Stimulated activated CD4-positive, alpha-beta T cell treated with anti-CD3 and anti-CD28 coated beads, Interleukin-12 subunit alpha, Interleukin-12 subunit beta, amount 100 ng/mL, for 24 hours (primary cell): ENCODE measurements at regions not wholly inside any gene's neighbourhood (a gene's known extent, or its start where the extent isn't known, plus 50 kb on each side); places are given as distances from the start of the nearest gene placed in this dataset.
"Not testable (repeated sequence)": the region's sequence is repeated elsewhere in the genome, so short reads cannot be mapped to it uniquely, and the experiment has no call there.

Experiments
- DNase-seq, 2 experiments: peaks; one replicate each; pipeline ENCODE4 v3.0.0-alpha.2; 2020; ENCODE audit warnings: low read depth in 2 of 2

DNA sequence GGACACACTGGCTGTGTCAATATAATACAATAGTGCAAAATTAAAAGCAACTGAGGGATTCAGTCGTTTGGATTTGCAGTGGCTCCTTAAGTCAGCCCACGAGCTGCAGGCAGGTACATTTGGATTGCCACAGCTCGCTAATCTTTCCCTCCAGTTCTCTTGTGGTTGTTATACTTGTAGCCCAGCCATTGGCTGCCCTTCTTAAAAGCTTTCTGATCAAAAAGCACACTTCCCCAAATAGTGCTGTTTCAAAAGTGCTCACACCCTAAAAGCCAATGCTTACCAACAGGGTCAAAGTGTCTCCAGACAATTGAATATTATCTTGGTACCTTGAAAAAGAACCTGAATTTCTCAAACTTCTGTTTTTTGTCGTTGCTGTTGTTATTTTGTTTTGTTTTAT is 404.7 kb upstream of the FAM98A start:
- DNase-seq = no peak

DNA sequence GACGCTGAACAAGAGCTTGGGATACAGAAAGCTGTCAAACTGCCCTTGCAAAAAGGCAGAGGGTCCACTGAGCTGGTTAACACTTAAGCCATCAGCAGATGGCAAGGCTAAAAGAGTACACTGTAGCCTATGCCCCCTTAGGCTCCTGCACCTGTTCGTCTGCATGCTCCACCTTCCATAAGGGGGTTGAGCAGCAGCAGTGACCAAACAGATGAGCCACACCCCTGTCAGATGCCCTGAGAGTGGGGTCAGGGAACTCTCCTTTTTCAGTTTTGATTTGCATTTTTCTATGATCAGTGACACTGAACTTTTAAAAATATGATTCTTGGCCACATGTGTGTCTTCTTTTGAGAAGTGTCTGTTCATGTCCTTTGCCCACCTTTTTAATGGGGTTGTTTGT is 402.5 kb upstream of the FAM98A start:
- no peak for DNase-seq

DNA sequence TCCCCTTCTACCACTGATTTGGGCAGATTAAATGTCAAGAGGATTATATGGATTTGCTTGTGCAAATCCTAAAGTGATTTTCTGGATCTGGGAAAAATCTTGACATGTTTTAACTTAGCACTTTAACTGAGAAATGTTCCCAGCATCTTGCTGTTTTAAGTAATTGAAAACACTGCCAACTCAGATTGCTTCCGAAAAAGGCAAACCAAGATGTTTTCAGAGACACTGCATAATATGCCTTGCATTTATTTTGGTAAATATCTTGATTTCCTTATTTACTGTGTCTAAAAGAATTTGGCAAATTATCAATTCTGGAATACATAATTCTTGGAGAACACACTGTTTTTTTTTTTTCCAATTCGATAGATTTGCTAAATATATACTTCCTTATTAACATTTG is 385.0 kb upstream of the FAM98A start:
- DNase-seq = no peak

DNA sequence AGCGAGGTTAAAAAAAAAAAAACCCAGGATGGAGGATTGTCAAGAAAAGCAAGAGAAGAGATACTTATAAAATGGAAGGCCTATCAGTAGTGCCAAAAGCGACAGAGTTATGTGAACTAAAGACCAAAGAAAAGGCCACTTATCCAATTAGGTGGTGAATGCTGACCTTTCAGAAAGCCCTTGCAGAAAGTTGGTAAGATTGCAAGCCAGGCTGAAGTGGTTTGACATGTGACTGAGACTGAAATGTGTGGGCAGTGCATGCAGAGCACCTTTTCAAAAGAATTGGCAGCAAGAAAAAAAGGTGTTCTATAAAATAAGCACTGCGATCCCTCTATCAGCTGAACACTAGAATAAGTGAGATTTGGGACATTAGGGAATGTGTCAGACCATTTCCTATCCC is 379.4 kb upstream of the FAM98A start:
- no peak for DNase-seq

DNA sequence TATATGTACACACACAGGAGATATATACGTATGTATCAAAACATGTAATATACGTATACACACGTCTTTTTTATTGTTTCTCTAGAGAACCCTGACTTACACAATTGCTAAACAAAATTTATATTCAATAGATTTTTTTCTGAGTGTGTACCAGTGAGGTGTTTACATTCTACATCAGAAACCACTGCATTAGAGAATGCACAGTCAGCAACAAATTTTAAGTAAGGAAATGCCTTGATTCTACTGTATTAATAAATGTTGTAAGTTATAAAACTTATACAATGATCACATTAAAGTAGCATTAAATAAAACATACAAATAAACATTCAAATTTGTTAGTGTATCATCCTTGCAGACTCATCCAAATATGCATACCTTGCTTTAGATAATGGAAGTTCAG is 376.4 kb upstream of the FAM98A start:
- DNase-seq = no peak

DNA sequence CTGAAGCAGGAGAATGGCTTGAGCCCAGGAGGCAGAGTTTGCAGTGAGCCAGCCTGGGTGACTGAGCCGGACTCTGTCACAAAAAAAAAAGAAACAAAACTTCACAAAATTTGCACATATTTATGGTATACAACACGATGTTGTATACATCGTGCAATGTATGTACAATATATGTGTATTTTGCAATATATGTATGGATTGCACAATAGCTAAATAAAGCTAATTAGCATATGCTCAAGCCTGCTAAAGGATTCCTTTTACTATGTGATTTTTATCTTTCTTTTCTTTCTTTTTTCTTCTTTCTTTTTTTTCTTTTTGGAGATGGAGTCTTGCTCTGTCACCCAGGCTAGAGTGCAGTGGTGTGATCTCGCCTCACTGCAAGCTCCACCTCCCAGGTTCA is 368.0 kb upstream of the FAM98A start:
- no peak for DNase-seq

DNA sequence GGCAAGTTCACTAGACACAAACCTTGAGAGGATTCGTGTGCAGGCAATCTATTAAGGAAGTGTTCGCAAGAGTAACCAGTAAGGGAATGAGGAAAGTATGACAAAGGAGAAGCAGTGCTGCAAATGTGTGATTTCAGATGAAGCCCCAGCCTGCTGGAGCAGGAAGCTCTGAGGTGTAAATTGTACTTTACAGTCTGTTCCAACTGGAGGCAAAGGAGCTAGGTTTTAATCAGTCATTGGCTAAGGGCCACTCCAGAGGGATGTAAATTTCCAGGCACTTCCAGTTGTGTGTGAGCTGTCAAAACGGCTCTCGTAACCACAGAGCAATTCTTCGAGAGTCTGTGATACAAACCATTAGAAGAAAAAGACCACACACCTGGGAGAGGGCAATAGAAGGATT is 359.5 kb upstream of the FAM98A start:
- DNase-seq = no peak

DNA sequence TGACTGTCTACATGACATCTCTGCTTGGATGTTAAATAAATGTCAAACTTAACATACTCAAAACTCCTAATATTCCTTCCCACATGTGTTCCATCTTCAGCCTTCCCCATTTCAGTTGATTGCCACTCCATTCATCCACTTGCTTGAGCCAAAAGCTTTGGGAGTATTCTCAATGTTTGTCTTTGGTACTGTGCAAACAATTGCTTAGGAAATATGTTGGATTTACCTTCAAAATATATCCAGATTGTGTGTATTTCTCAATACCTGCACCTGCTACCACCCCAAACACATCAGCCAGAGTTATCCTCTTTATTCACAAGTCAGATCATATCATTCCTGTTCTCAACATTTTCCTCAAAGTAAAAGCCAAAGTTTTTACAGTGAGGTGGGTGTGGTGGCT is 350.3 kb upstream of the FAM98A start:
- DNase-seq = no peak

DNA sequence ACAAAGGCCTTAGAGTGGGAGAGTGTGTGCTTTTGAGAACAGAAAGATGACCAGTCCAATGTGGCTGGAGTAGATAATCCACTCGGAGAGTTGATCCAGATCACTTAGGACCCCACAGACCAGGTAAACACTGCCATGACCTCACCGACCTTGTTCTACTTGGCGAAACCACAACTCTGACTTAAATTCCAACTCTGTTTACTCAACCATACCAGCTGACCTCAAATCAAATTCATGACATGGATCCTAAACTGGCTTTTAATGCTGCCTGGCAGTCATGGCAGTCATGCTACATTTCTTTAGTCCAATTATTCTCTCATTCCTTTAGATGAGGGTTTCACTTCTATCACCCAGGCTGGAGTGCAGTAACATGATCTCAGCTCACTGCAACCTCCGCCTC is 347.1 kb upstream of the FAM98A start:
- no peak for DNase-seq

DNA sequence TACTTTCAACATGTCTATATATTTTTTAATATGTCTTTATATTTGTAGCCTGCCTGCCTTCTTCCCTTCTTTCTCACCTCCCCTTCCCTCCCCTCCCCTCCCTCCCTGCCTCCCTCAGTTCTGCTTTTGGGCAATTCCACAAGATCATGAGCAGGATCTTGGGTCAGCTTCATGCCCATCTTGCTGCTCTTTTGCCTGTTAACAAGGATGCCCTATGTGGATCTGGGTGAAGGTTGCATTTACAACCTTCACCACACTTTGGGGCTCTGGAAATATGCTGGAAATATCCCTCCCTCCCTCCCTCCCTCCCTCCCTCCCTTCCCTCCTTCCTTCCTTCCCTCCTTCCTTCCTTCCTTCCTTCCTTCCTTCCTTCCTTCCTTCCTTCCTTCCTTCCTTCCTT is 334.1 kb upstream of the FAM98A start:
- DNase-seq = no peak

DNA sequence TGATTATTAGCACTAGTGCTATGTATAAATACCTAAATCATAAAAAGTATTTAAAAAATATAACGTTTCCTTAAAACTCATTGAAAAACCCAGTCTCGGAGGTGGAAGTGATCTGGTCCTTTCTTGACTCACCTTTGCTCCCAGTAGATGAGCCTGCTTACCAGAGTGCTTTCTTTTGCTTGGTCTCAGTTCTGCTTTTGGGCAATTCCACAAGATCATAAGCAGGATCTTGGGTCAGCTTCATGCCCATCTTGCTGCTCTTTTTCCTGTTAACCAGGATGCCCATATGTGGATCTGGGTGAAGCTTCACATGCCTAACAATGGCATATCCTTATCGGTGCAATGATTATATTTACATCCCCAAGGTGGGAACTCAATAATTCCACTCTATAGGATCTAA is 332.1 kb upstream of the FAM98A start:
- no peak for DNase-seq

DNA sequence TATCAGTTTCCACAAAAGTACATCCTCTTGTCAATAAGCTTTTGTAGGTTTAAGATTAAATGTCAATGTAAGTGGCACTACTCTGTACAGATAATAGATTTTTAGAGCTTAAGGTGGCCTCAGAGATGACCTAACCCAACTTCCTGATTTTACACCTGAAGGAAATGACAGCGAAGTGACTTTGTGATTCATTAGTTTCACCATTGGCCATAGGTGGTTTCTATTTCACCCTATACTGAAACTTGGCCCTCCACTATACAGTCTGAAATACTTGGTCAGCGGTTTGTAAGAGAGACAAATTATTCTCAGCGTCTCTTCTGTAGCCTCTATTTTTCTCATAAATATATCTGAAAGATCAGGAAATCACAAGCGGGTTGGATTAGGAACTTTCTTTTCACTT is 330.4 kb upstream of the FAM98A start:
- no peak for DNase-seq

DNA sequence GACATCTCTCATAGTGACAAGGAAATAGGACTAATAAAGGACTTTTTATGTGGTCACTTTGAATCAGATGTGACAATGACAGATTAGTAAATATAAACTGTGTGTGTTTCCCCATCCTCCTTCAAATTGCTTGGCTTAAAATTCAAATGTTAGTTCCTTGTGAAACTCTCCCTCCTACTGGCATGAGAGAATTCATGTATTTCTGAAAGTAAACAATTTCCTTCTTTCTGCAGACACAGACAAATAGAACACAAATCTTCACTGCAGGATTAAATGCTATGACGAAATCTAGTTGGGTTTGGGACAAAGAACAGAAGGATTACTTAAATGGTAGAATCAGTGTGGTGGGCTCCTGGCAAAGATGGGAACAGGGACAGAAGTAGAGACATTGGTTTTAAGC is 328.7 kb upstream of the FAM98A start:
- DNase-seq = no peak

DNA sequence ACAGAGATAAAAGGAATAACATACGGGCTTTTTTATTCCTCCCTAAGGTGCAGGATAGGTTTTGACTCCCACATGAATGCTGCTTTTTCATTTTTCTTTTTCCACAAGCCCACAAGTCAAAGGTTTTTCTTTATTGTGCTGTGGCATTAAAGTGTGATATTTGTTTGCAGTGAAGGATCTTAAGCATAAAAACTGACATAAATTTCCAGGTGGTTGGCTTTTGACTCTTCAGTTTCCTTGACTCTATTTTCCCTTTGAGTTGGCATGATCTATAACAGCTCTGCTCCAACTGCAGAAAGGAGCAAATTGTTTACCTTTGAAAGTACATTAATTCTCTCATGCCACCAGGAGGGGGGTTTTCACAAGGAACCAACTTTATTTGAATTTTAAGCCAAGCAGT is 326.2 kb upstream of the FAM98A start:
- no peak for DNase-seq

DNA sequence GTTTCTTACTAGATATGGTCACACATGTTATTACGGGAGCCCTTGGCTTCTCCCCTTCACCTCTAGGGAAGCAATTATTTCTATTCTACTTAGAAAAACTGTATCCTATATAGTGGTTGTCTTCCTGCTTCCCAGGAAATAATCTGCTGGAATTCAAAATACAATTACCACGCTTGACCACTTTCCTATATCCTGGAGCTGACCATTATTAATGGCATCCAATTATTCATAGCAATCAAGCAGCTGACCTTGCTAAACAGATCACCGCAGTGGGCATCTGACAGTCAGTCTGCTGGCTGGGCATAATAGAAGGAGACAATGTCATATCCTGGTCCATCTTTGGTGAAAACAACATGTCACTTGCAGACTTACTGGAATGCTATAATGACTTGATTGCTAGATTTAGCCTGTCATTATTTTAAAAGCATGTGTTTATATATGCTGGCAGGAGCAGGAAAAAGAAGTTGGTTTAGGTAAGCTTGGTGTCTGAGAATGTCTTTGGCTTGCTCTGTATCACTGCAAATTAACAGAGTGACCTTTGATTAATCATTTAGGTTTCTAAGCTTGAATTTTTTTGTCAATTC is 325.6 kb upstream of the FAM98A start:
- no peak for DNase-seq

DNA sequence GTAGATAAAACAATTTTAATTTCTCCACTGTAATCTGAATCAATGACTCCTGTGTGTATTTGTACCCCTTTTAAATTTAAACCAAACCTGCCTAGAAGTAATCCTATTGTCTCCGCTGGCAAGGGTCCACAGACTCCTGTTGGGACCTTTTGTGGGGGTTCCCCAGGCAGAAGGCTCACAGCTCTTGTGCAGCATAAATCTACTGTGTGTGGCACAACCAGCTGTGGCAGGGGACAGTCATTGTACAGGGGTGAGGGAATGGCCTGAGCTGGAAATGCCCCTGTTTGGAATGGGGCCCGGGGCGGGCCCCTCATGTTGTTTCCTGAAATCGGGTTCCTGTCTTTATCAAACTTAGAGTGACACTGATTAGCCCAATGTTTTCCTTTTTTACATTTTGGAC is 318.2 kb upstream of the FAM98A start:
- no peak for DNase-seq

DNA sequence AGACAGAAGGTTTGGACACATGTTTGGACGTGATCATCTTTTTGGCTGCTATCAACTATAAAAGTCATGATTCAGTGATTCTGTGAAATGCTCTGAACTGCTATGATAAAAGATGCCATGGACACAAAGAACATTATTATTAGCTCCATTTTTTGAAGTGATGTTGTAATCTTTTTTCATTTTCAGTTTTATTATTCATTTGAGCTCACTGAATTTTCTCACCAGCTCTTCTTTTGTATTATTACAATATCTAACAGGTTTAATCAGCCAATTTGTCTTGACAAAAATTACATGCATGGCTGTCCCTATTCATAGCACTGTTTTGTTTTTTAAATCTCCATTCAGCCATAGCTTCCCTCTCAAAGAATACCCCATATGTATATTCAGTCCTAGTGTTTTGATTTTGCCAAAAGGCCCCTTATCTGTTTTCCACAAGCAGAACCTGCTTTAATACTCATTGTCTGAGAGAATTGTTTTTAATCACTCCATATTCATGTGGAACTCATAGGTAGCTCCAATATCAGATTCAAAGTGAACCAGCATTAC is 314.0 kb upstream of the FAM98A start:
- DNase-seq = no peak

DNA sequence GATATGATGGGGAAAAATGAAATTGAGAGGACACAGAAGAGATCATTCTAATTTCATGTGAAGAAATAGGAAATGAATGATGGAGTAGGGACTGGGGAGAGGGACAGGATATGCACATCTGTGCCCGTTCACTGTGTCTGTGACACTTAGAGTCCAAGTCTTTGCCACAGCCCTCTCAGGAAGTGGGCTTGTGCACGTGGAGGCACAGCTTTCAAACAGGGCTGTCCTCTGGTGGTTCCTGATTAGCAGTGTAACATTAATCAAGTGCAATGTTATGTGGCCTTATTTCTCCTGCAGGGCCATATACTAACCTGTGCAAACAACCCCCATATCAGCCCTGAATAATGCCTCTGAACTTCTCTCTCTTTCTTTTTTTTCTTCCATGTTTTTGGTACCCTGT is 312.2 kb upstream of the FAM98A start:
- DNase-seq = no peak

DNA sequence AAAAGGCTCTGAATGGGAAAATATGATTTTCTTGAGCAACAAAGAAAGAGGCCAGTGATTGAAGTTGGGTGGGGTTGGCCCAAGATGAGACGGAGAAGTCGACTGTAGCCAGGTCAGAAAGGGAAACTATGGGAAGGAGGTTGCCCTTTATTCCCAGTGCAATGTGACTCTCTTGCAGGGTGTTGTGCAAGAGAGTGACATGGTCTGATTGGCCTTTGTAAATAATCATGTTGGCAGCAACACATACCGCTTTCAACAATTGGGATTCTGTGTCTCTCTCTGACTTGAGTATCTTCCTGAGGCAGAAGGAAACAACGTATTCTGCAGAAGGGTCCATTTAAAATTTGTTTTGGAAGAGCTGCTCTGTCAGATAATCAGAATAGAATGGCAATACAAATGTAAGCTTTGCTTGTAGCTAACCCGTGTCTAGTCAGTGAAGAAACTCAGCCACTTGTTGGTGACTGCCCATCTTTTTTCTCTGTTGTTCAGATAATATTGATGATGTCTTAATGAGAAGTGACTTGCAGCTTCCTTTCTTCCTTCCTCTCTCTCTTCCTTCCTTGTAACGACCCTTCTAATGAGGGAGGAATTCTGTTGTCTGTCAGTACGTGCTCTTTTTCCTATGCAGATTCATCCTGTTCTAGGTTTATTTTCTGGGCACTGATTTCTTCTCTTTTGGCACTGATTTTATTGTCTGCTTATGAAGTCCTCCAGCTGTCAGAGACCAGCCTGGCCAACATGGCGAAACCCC is 311.0 kb upstream of the FAM98A start:
- DNase-seq = no peak

DNA sequence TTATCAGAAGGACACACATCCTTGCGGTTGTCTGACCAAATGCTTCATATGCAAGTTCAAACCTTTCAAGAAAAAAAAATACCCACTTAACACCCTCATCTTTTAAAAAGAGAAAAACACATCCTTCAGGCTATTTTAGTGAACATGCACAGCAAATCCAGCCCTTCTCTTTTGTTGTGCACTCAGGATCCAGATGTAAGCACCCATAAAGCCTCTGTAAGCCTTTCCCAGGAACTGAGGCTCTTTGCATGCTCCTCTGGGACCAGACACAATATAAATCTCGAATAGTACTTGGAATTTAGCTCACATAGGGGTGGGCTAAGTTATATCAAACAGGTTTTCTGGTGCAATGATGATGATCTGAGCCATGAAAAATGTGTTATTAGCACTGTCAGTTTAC is 308.8 kb upstream of the FAM98A start:
- no peak for DNase-seq

DNA sequence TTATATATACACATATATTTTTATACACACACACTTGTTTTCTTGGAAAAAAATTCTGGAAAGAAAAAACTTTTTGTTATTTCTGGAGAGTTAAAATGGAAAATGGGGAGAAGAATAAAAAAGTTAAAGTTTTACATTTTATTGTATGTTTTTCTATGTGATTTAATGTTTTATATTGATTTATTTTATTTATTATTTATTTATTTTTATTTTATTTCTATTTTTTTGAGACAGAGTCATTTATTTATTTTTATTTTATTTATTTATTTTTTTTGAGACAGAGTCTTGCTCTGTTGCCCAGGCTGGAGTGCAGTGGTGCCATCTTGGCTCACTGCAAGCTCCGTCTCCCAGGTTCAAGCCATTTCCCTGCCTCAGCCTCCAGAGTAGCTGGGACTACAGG is 307.0 kb upstream of the FAM98A start:
- DNase-seq = not testable (repeated sequence)

DNA sequence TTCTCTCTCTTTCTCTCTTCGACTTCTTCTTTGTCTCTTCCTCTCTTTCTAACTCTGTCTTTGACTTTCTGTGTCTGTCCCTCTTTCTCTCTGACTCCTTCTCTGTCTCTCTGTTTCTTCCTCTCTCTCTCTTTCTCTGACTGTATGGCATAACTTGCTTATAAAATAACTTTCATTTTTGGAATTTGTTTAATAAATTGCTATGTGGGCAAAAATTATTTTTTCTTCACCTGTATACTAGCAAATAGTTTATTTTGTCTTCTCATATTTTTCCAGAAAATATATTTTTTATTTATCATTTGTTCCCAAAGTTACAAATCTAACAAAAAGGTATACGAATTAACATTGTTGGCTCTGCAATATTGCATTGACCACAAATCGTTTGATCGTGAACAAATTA is 305.7 kb upstream of the FAM98A start:
- no peak for DNase-seq

DNA sequence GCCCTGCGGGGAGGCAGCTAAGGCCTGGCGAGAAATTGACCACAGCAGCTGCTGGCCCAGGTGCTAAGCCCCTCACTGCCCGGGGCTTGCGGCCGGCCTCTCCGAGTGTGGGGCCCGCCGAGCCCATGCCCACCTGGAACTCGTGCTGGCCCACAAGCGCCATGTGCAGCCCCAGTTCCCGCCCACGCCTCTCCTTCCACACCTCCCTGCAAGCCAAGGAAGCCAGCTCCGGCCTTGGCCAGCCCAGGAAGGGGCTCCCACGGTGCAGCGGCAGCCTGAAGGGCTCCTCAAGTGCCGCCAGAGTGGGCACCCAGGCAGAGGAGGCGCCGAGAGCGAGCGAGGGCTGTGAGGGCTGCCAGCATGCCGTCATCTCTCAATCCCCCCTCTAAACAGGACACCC is 304.6 kb upstream of the FAM98A start:
- DNase-seq = no peak

DNA sequence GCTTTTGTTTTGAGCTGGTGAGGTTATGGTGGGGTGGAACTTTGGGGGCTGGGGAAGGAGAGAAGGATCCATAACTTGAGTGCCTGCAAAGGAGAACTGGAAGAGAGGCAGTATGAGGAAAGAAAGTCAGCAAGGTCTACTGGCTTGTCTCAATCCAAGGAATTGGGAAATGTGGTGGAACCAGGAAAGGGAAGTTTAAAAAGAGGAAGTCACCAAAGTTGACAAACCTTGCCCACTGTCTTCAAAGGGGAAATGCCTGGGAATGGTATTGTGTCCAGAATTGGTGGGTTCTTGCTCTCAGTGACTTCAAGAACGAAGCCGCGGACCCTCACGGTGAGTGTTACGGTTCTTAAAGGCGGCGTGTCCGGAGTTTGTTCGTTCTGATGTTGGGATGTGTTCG is 304.1 kb upstream of the FAM98A start:
- DNase-seq = no peak
